GM19467 (cell line): ENCODE measurements at regions not wholly inside any gene's neighbourhood (a gene's known extent, or its start where the extent isn't known, plus 50 kb on each side); places are given as distances from the start of the nearest gene placed in this dataset.
"Not testable (repeated sequence)": the region's sequence is repeated elsewhere in the genome, so short reads cannot be mapped to it uniquely, and the experiment has no call there.

Experiments used
- ATAC-seq: cut with Tn5 transposase; IDR thresholded peaks from one replicate; pipeline ENCODE4 v1.9.1; 2021; ENCODE audit warnings: mild to moderate bottlenecking, moderate library complexity; ENCODE audit not compliant: unreplicated experiment

- ATAC-seq = no peak
Measured at GRCh38 chr6:141403103-141403502, 729.6 kb upstream of the GJE1 start.

- no peak for ATAC-seq
Measured at GRCh38 chr6:141402489-141402888, 730.2 kb upstream of the GJE1 start.

GRCh38 chr6:141401851-141402250 lies 730.9 kb upstream of the GJE1 start:
- ATAC-seq = no peak

DNA sequence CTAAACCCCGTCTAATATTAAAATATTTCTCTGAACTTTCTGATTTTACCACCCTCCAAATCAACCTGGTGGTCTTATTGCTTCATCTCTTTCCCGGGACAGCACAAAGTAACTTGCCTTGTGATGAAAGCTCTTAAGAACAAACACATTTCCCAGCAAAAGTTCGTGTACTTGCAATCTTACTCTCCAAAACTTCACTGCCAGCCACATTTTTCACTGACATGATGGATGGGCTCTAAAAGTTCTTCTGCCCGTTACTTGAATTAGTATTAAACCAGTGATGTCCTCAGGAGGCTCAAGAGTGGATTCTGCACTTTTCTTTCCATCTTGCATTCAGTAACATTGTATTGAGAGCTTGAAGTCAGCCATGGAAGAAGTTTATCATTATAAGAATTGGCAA lies 731.6 kb upstream of the GJE1 start:
- ATAC-seq = no peak

DNA sequence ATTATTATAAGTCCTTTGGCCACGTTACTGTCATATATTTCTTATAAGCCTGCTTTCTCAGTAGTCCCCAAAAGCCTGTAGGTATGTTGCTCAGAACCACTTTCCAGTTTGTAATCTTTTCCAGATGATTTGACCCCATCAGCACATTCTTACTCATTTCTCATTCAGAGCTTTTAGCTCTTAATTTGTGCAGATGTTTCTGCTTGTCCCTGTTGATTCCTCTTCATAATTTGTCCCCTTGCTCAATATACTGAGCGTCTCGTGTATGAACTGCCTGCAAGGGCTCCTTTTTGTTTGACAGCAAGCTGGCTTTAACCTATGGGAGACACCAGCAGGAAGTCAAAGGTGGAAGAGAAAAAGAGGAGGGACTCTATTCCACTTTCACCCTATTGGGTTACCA lies 733.8 kb upstream of the GJE1 start:
- ATAC-seq = no peak

GRCh38 chr6:141395443-141396008 lies 737.2 kb upstream of the GJE1 start:
- no peak for ATAC-seq

DNA sequence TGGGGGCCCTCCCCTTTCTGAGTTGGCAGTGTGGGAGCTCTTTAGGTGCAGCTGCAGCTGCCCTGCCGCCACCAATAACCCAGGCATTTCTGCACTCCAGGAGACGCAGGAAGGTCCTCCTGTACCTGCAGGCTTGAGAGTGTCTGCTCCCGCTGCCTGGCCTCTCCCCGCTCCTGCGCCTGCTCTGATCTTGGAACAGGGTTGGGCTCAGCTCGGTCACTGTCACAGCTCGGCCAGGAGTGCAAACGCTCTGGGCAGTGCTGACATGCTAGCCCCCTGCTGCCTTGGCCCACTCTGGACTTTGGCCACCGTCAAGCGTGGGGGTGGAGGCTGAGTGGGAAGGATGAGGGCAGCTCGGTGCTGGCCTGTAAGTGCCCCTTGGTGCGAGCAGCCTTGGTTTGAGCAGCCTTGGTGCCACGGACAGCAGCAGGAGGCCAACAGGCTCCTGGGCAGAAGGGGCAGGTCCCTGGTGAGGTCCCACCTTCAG lies 738.1 kb upstream of the GJE1 start:
- ATAC-seq = no peak

- no peak for ATAC-seq
Measured at GRCh38 chr6:141394125-141394536, 738.6 kb upstream of the GJE1 start.

DNA sequence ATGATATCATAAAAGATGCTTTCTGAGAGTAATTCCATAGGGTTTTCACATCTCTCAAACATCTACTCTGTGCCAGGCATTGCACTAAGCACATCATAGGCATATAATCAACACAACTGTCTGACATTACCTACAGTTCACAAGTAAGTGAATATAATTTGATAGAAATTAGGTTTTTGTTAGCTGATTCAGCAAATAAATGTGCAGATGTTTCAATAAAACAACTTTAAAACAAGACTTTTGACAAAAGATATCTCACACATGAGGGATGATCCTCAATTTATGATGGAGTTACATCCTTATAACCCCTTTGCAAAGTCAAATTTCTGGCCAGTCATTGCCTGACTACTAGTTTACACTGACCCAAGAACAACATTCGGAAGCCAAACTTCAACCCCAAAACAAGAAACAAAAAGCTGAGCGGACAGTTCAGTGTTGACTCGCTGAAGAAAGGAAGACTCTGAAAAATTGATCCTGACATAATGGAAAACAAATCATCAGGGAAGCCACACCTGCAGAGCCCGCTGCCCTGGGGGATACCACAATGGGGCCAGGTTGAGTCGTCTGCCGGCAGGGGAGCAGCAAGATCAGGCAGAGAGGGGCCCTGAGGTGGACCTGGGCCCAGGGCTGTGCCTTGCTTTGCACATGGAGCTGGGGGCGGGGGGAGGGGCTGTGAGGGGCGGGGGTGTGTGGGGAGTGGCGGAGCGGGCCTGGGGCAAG lies 739.2 kb upstream of the GJE1 start:
- no peak for ATAC-seq

DNA sequence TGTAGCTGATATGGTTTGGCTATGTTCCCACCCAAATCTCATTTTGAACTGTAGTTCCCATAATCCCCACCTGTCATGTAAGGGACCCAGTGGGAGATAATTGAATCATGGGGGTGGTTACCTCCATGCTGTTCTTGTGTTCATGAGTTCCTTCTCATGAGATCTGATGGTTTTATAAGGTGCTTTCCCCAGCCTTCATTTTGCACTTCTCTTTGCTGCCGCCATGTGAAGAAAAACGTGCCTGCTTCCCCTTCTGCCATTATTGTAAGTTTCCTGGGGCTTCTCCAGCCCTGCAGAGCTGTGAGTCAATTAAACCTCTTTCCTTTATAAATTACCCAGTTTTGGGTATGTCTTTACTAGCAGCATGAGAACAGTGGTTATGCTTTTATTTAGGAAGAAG lies 741.6 kb upstream of the GJE1 start:
- ATAC-seq = not testable (repeated sequence)

DNA sequence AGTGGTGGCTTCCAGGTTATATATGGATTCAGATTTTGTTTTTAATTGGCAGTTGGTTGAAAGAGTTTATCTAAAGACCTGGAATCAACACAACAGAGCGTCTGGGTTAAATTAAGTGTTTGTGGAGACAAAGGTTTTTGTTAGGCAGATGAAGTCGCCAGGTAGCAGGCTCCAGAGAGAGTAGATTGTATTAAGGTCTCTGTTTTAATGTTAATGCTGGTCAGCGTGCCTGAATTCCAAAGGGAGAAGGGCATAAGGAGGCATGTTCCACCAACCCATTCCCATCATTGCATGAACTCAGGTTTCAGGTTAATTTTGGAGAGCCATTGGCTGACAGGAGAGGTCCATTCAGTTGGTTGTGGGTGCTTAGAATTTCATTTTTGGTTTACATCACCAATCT lies 744.1 kb upstream of the GJE1 start:
- ATAC-seq = no peak

DNA sequence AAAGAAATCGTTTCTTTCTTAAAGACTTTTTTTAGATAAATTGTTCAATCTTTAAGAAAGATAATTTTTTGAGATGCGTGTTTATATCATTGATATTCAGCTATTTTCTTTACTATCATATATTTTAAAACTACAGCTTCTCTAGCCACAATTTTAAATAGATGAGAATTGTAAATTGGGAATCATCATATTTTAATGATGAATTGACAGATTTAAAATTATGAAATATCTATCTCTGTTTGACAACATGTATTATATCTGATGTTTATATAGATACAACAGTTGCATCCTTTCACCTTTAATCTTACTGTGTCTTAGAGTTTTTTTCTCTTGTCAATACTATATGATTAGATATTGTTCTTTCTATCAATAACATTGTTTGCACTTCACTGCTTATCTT lies 762.3 kb upstream of the GJE1 start:
- ATAC-seq = no peak

DNA sequence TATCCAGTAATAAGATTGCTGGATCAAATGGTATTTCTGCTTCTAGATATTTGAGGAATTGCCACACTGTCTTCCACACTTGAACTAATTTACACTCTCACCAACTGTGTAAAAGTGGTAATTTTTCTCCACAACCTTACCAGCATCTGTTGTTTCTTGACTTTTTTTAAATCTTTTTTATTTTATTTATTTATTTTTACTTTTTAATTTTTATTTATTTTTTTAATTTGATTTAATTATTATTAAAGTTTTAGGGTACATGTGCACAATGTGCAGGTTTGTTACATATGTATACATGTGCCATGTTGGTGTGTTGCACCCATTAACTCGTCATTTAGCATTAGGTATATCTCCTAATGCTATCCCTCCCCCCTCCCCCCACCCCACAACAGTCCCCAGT lies 765.9 kb upstream of the GJE1 start:
- ATAC-seq = not testable (repeated sequence)

- ATAC-seq = no peak
Measured at GRCh38 chr6:141364694-141365093, 768.0 kb upstream of the GJE1 start.

DNA sequence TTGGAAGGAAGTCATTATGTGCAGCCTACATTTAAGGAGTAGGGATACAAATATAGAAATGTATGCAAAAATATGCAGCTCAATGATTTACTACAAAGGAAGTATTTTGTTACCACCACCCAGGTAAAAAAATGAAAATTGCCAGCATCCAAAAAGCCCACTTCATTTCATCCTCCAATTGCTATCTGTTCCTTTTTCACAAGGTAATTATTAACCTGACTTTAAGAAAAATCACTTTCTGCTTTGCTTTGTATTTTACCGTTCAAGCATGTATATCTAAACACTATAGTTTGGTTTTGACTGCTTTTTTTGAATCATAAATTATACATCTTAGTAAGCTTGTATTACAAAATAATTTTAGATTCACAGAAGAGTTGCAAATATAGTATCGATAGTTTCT lies 768.5 kb upstream of the GJE1 start:
- ATAC-seq = no peak

GRCh38 chr6:141361559-141361958 lies 771.2 kb upstream of the GJE1 start:
- no peak for ATAC-seq

- ATAC-seq = no peak
Measured at GRCh38 chr6:141359953-141360352, 772.8 kb upstream of the GJE1 start.

- ATAC-seq = no peak
Measured at GRCh38 chr6:141354191-141354955, 778.4 kb upstream of the GJE1 start.

GRCh38 chr6:141351721-141352120 lies 781.0 kb upstream of the GJE1 start:
- ATAC-seq = no peak

DNA sequence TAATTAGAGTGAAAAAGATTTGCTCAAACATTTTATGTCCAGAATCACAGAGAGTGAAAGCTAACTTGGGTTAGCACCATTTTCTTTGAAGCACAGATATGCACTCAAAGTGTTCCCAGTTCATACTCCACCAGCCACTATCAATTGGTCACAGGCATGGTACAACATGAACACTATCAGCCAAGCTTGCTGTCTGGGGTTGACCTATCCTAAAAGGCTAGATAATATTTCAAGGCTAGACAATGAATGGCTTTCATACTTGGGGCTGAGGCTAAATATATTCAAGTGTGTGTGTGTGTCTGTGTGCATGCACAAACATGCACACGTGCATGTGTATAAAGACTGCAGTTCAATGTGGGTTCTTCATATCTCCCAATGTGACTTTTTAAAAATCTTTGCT lies 783.0 kb upstream of the GJE1 start:
- ATAC-seq = no peak

GRCh38 chr6:141347906-141348492 lies 784.7 kb upstream of the GJE1 start:
- no peak for ATAC-seq

DNA sequence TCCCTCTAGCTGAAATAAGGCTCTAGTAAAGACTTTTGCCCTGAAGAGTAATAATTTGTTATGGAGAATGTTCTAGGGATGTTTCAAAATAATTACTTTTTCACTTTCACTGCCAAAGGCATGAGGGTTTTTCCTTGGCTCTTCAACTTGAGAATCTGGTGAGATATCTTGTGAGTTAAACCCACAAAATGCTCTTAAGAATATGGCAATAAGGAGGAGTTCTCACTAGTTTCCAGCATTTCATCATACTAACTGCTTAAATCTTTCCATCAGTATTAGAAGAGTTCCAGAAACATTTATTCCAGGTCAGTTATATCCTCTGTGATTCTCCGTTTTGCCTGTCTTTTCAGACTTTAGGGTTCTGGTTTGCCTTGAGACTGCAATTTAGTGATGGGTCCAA lies 785.6 kb upstream of the GJE1 start:
- no peak for ATAC-seq
